Upper lobe of left lung (tissue), 6 donors: ENCODE measurements at regions not wholly inside any gene's neighbourhood (a gene's known extent, or its start where the extent isn't known, plus 50 kb on each side); places are given as distances from the start of the nearest gene placed in this dataset.

Experiments used
- ATAC-seq, 2 donors: fragments of 200-7000 bp; cut with Tn5 transposase; one replicate each; pipeline ENCODE4 v1.9.1; 2022; ENCODE audit warnings: mild to moderate bottlenecking in 2 of 2, moderate library complexity in 2 of 2; ENCODE audit not compliant: low FRiP score in 2 of 2
- DNase-seq, 2 donors: peaks; one replicate each; pipeline ENCODE4 v3.0.0-alpha.2; 2019 to 2020
- H3K27ac ChIP-seq, 4 donors: fragments of 200-600 bp; sonication (generic); one replicate each; pipeline ENCODE4 v1.5.1; 2016 to 2019
- H3K27me3 ChIP-seq, 4 donors: fragments of 200-600 bp; sonication (generic); one replicate each; pipeline ENCODE4 v1.5.1; 2017 to 2019
- H3K36me3 ChIP-seq, 4 donors: fragments of 200-600 bp; sonication (generic); one replicate each; pipeline ENCODE4 v1.5.1; 2016 to 2019
- H3K4me1 ChIP-seq, 4 donors: fragments of 200-600 bp; sonication (generic); one replicate each; pipeline ENCODE4 v1.5.1; 2018 to 2019
- H3K4me3 ChIP-seq, 4 donors: fragments of 200-600 bp; sonication (generic); one replicate each; pipeline ENCODE4 v1.5.1; 2017 to 2019; ENCODE audit warnings: mild to moderate bottlenecking in 2 of 4, moderate library complexity in 1 of 4
- H3K9me3 ChIP-seq, 4 donors: fragments of 200-600 bp; sonication (generic); one replicate each; pipeline ENCODE4 v1.5.1; 2018 to 2019
- CTCF ChIP-seq, 6 experiments: fragments of 450-650 bp in 4 of 6; fragments of 200-600 bp in 2 of 6; sonication (generic) in 2 of 6; IDR thresholded peaks; one replicate each; pipeline ENCODE4 v1.5.1; 2016 to 2019; ENCODE audit warnings: antibody characterized with exemption in 6 of 6
- EP300 ChIP-seq, 4 donors: sonication (generic); formaldehyde crosslinking; IDR thresholded peaks; one replicate each; pipeline ENCODE4 v1.5.1; 2017; ENCODE audit warnings: antibody characterized with exemption in 4 of 4, control low read depth in 2 of 4
- POLR2A ChIP-seq, 4 donors: fragments of 450-650 bp; IDR thresholded peaks; one replicate each; pipeline ENCODE4 v1.5.1; 2016 to 2017; ENCODE audit warnings: antibody characterized with exemption in 4 of 4, mild to moderate bottlenecking in 2 of 4
- POLR2AphosphoS5 ChIP-seq, 2 donors: sonication (generic); formaldehyde crosslinking; IDR thresholded peaks; one replicate each; pipeline ENCODE4 v1.5.1; 2017; ENCODE audit warnings: antibody characterized with exemption in 2 of 2
- WGBS, 2 donors: methylation state at CpG; one replicate each; pipeline ENCODE4 v1.1.5; 2017 to 2018; 5-methylcytosine and 5-hydroxymethylcytosine counted together
- donor health status: DM: no; HTN: no; CAD: no; lungs with moderate emphysema.
- donor health status: DM: no; HTN: yes; CAD: no; lungs with severe emphysema.

- Histone ChIP-seq H3K4me3 (no peak overlapping the region), H3K27me3 (no peaks in the 10 kb centered on the region), H3K27ac (no peak overlapping the region), H3K4me1 (no peaks in the 10 kb centered on the region), H3K36me3 (no peaks in the 10 kb centered on the region), H3K9me3 (peaks cover 0 to 94% (median 26%) of the 10 kb centered on the region in 4 donors)
- TF ChIP-seq EP300 (IDR thresholded peaks at IDR 0.05): no peak
- no peak for TF ChIP-seq CTCF (IDR thresholded peaks at IDR 0.05)
- no peak for TF ChIP-seq POLR2A (IDR thresholded peaks at IDR 0.05)
- no peak for TF ChIP-seq POLR2AphosphoS5 (IDR thresholded peaks at IDR 0.05)
- peak in 1 of 2 donors; percentile 59 for ATAC-seq
- peak in 1 of 2 donors; percentile 56 for DNase-seq
- 95 to 98% methylated on average over 8 to 21 of the region's 30 CpGs for WGBS, 2 donors
These were observed 1361.9 kb downstream of the UQCRFS1 start for GRCh38 chr19:27851002-27851481.

- 75 to 87% methylated on average over 5 of the region's 5 CpGs for WGBS, 2 donors
- Histone ChIP-seq H3K27ac (no peak overlapping the region), H3K27me3 (no peaks in the 10 kb centered on the region), H3K4me3 (no peak overlapping the region), H3K36me3 (no peaks in the 10 kb centered on the region), H3K4me1 (no peaks in the 10 kb centered on the region), H3K9me3 (peaks cover 0 to 72% (median 15%) of the 10 kb centered on the region in 4 donors)
- no peak for ATAC-seq
- DNase-seq: no peak
- no peak for TF ChIP-seq POLR2AphosphoS5 (IDR thresholded peaks at IDR 0.05)
These were observed 1366.0 kb downstream of the UQCRFS1 start for GRCh38 chr19:27846944-27847343.

GRCh38 chr19:27844261-27844660 lies 1368.7 kb downstream of the UQCRFS1 start:
- no peak for ATAC-seq
- H3K27ac ChIP-seq: no peak overlapping the region
- WGBS, 2 donors: 86 to 87% methylated on average over 6 of the region's 6 CpGs
- H3K36me3 ChIP-seq: no peaks in the 10 kb centered on the region
- TF ChIP-seq EP300 (IDR thresholded peaks at IDR 0.05): no peak
- TF ChIP-seq CTCF (IDR thresholded peaks at IDR 0.05): no peak
- no peak for TF ChIP-seq POLR2AphosphoS5 (IDR thresholded peaks at IDR 0.05)
- TF ChIP-seq POLR2A (IDR thresholded peaks at IDR 0.05): no peak
- no peaks in the 10 kb centered on the region for H3K27me3 ChIP-seq
- H3K9me3 ChIP-seq: peaks cover 0 to 45% (median 5%) of the 10 kb centered on the region in 4 donors
- no peaks in the 10 kb centered on the region for H3K4me1 ChIP-seq
- DNase-seq: peak in 1 of 2 donors; percentile 13
- no peak overlapping the region for H3K4me3 ChIP-seq

GRCh38 chr19:27843861-27844260 lies 1369.1 kb downstream of the UQCRFS1 start:
- H3K27ac ChIP-seq: no peak overlapping the region
- ATAC-seq (no peak), DNase-seq (no peak)
- TF ChIP-seq EP300 (IDR thresholded peaks at IDR 0.05) (no peak), POLR2AphosphoS5 (IDR thresholded peaks at IDR 0.05) (no peak), POLR2A (IDR thresholded peaks at IDR 0.05) (no peak), CTCF (IDR thresholded peaks at IDR 0.05) (no peak)
- no peaks in the 10 kb centered on the region for H3K27me3 ChIP-seq
- peaks cover 0 to 41% (median 4%) of the 10 kb centered on the region in 4 donors for H3K9me3 ChIP-seq
- no peaks in the 10 kb centered on the region for H3K36me3 ChIP-seq
- no peaks in the 10 kb centered on the region for H3K4me1 ChIP-seq
- no peak overlapping the region for H3K4me3 ChIP-seq
- 88 to 91% methylated on average over 3 of the region's 3 CpGs for WGBS, 2 donors

- WGBS, 2 donors: 0 to 42% methylated on average over 1 of the region's 1 CpG
- Histone ChIP-seq H3K4me1 (no peaks in the 10 kb centered on the region), H3K27ac (no peak overlapping the region), H3K4me3 (no peak overlapping the region), H3K36me3 (no peaks in the 10 kb centered on the region), H3K27me3 (no peaks in the 10 kb centered on the region), H3K9me3 (peaks cover 0 to 2% (median 0%) of the 10 kb centered on the region in 4 donors)
- no peak for TF ChIP-seq CTCF (IDR thresholded peaks at IDR 0.05)
- no peak for TF ChIP-seq EP300 (IDR thresholded peaks at IDR 0.05)
- no peak for TF ChIP-seq POLR2AphosphoS5 (IDR thresholded peaks at IDR 0.05)
- TF ChIP-seq POLR2A (IDR thresholded peaks at IDR 0.05): no peak
- no peak for ATAC-seq
- no peak for DNase-seq
These were observed 1379.9 kb downstream of the UQCRFS1 start for GRCh38 chr19:27833031-27833430.
